HG03097 (cell line): ENCODE measurements at regions not wholly inside any gene's neighbourhood (a gene's known extent, or its start where the extent isn't known, plus 50 kb on each side); places are given as distances from the start of the nearest gene placed in this dataset.

Experiments
- ATAC-seq: cut with Tn5 transposase; IDR thresholded peaks from one replicate; pipeline ENCODE4 v1.9.1; 2021; ENCODE audit not compliant: unreplicated experiment, low FRiP score

GRCh38 chr7:40921589-40922315, 781.1 kb downstream of the INHBA start:
- no peak for ATAC-seq

GRCh38 chr7:40918701-40919271, 784.0 kb downstream of the SUGCT start:
- ATAC-seq: no peak

GRCh38 chr7:40916813-40917212, 782.0 kb downstream of the SUGCT start:
- ATAC-seq: no peak

- no peak for ATAC-seq
Measured at GRCh38 chr7:40915071-40915470, 780.3 kb downstream of the SUGCT start.
